HG03354 (cell line): ENCODE measurements at regions not wholly inside any gene's neighbourhood (a gene's known extent, or its start where the extent isn't known, plus 50 kb on each side); places are given as distances from the start of the nearest gene placed in this dataset.
"Not testable (repeated sequence)": the region's sequence is repeated elsewhere in the genome, so short reads cannot be mapped to it uniquely, and the experiment has no call there.

ENCODE experiments used
- ATAC-seq: cut with Tn5 transposase; IDR thresholded peaks from one replicate; pipeline ENCODE4 v1.9.1; 2021; ENCODE audit warnings: mild to moderate bottlenecking; ENCODE audit not compliant: unreplicated experiment, poor library complexity, severe bottlenecking

- ATAC-seq, result no peak
Measured at GRCh38 chr4:141339966-141340365, 119.3 kb downstream of the ZNF330 start.

DNA sequence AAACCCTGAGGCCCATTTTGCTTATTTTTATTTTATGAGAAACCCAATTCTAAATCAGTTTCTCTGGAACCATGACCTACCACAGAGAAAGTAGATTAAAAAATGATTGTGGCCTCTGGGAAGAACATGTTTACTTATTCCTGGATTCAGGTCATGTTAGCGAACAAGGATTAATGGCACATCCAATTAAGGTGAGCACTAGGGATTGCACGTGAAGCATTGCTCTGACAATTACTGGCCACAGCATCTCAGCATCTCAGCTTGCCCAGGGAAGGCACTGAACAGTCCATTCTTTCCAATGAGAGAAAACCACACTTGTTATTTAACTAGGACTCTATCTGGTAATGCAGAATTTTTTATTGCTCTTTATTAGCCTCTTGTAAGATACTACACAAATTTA lies 119.8 kb downstream of the ZNF330 start:
- ATAC-seq, result no peak

GRCh38 chr4:141346144-141346543 lies 125.4 kb downstream of the ZNF330 start:
- ATAC-seq, result no peak

DNA sequence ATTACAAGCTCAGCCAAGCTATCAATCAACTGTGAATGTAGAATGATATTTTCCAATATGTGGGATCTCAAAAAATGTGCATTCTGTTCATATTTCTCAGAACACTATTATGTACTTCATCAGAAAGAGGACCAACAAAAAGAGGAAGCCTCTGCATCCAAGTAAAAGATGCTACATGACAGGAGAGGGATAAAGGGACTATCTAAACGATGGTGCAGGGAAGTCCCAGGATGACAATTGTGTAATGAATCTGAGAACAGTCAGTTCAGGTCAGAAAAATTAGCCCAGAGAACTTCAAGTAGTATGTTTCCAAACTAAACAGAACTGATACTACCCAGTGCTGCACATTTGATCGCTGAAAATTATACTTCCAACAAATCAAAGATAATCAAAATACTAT lies 127.0 kb downstream of the ZNF330 start:
- ATAC-seq, result no peak

GRCh38 chr4:141348125-141348524 lies 127.4 kb downstream of the ZNF330 start:
- peak; percentile 55 for ATAC-seq

GRCh38 chr4:141348573-141348972 lies 127.9 kb downstream of the ZNF330 start:
- peak; percentile 38 for ATAC-seq

DNA sequence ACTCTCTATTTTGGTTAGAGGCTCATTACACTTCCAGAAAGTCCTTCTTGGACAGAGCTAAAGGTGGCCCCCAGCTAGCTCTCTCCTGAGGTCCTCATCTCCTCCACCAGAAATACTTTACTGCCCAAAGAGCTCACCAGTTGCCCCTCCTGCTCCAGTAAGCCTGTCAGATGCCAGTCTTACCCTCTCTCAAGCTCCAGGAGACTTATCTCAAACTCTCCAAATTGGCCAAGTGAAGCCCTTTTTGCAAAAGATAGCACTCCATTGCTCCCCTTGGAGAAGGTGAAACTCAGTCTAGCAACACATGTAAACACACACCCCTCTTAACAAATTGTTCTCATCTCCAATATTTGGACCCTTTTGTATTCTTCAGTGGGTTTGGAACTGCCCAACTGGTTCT lies 128.5 kb downstream of the ZNF330 start:
- ATAC-seq, result no peak

DNA sequence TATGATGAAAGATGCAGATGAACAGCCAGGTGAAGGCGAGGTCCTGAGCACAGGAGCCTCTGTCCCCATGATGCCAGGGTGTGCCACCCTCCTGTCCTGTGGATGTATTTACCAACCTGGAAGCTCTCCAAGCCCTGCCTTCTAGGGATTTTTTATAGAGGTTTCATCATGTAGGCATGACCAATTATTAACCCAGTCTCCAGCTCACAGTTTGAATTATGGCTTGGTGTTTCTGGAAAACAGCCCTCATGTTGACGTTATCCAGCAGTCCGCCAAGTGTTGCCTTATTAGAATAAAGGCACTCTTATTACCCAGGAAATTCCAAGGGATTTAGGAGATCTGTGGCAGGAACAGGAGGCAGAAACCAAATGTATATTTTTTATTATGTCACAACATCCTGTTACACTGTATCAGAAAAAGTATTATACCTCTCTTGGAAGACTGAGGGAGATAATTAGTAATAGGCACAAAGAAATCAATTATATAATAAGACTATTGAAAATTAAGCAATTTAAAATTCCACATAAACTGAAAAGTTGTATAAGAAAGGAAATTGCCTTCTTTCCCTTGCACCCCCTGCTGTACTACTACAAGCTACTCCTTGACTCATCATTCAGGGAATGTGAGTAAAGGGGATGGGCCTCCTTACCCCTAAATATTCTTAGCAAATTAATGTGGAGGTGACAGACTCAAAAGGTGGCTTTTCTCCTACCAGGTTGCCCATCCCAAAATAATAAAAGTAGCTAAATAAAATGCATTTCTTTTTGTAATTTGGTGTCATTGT lies 129.6 kb downstream of the ZNF330 start:
- no peak for ATAC-seq

GRCh38 chr4:141352331-141352730 lies 131.6 kb downstream of the ZNF330 start:
- no peak for ATAC-seq

GRCh38 chr4:141352909-141353525 lies 132.3 kb downstream of the ZNF330 start:
- ATAC-seq, result no peak

- no peak for ATAC-seq
Measured at GRCh38 chr4:141356321-141356962, 135.7 kb downstream of the ZNF330 start.

- no peak for ATAC-seq
Measured at GRCh38 chr4:141356963-141357335, 136.3 kb downstream of the ZNF330 start.

DNA sequence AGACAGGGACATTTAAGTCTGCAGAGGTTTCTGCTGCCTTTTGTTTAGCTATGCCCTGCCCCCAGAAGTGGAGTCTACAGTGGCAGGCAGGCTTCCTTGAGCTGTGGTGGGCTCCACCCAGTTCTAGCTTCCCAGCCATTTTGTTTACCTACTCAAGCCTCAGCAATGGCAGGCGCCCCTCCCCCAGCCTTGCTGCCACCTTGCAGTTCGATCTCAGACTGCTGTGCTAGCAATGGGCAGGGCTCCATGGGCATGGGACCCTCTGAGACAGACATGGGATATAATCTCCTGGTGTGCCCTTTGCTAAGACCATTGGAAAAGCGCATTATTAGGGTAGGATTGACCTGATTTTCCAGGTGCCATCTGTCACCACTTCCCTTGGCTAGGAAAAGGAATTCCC lies 147.5 kb downstream of the ZNF330 start:
- not testable (repeated sequence) for ATAC-seq

- ATAC-seq, result no peak
Measured at GRCh38 chr4:141371206-141371605, 150.5 kb downstream of the ZNF330 start.

DNA sequence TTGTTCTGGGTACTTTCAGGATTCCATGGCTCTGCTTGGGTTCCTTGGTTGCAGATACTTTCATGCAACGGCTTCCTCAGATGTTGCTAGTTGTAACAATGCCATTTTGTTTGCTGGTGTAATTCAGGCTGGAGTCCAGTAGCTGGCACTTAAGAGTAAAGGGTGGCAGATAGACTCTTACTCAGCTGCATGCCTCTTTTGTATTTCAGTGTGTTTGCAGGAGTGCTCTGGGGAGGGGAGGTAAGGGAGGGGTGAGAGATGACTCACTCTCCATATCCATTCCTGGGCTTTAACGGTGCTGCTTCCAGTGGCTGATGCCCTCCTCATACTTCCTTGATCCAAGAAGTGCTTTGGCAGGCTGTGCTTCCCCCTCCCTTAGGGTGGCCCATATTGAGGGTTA lies 155.2 kb downstream of the ZNF330 start:
- no peak for ATAC-seq

DNA sequence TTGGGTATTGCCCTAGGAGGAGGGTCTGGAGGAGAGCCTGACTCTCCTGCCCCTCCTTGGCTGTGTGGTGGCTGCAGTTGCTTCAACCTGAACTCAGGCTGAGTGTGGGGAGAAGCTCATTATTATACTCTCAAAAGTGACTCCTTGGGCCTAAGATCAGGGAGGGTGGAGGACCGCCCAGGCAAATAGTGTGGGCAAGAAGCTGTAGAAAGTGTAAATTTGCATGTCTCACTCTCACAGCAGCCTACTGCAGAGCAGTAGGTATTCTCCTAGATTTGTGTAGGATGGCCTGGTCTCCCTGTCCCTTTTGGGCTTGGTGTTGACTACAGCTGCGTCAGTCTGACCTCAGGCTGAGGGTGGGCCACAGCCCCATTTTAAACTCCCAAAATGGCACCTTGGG lies 156.1 kb downstream of the ZNF330 start:
- peak; percentile 66 for ATAC-seq

GRCh38 chr4:141387299-141387698 lies 166.6 kb downstream of the ZNF330 start:
- no peak for ATAC-seq

DNA sequence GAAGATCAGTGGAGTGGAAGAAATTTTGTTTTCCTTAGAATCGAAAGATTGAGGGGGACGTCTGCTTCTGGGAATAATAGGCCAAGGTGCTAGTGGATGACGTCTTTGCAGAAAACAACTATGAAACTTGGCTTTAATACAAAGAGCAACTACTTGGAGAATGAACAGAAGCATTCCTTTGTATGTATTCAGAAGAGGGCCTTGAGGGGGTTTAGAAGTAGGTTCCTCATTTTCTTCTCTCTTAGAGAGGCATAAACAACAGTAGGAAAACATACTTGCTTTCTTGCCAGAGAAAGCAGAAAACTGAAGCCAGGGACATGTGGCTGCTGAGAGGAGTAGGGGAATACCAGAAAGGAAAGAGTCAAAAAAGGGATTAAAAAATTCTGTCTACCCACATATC lies 167.8 kb downstream of the ZNF330 start:
- no peak for ATAC-seq

DNA sequence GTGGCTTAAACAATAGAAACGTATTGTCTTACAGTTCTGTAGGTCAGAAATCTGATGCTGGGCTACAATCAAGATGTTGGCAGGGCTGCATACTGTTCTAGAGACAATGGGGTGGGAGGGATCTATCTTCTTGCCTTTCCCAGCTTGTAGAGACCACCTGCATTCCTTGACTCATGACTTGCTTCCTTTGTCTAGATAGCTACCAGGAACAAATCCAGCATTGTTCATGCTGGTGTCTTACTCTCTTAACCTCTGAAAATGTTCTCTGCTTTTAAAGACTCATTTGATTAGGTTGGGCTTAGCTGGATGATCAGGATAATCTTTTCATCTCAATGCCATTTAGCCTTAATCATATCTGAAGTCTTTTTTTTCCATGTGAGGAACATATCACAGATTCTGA lies 169.0 kb downstream of the ZNF330 start:
- no peak for ATAC-seq

DNA sequence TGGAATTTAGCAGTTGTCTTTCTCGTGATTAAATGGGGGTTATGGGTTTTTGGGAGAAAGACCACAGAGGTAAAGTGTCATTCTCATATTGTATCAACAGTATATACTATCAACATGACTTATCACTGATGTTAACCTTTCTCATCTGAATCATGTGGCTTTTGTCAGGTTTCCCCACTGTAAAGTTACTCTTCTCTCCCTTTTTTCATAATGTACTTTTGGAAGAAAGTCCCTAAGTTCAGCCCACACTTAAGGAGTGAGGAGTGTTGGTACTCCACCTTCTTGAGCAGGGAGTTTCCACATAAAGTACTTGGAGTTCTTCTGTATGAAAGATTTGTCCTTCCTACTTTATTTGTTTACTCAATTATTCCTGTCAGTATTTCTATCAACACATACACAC lies 169.9 kb downstream of the ZNF330 start:
- no peak for ATAC-seq

- no peak for ATAC-seq
Measured at GRCh38 chr4:141391293-141391692, 170.6 kb downstream of the ZNF330 start.
